HG03457 (cell line): ENCODE measurements at regions not wholly inside any gene's neighbourhood (a gene's known extent, or its start where the extent isn't known, plus 50 kb on each side); places are given as distances from the start of the nearest gene placed in this dataset.

Experiments used
- ATAC-seq: cut with Tn5 transposase; IDR thresholded peaks from one replicate; pipeline ENCODE4 v1.9.1; 2021; ENCODE audit warnings: moderate number of reproducible peaks; ENCODE audit not compliant: unreplicated experiment

- peak; percentile 58 for ATAC-seq
Observed at GRCh38 chr3:31213869-31214486, 318.7 kb upstream of the STT3B start.

DNA sequence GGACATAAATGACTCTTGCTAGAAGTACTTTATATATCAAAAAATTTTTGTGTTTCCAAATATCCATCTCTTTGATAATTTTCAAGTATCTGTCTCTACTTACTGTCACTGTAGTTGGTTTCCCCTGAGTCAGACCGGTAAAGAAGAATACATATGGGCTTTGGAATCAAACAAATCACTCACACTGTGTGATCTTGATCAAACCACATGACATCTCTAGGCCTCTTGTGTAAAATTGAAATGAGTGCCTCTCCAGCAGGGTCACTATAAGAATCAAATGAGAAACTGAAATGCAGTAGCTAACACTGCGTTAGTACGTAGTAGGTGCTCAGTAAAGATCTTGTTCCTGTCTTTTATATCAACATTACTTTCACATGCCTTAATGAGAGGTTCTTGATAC lies 314.6 kb upstream of the STT3B start:
- no peak for ATAC-seq

GRCh38 chr3:31219131-31219843 lies 313.4 kb upstream of the STT3B start:
- ATAC-seq = no peak

- ATAC-seq = no peak
Observed at GRCh38 chr3:31220431-31220830, 312.3 kb upstream of the STT3B start.

DNA sequence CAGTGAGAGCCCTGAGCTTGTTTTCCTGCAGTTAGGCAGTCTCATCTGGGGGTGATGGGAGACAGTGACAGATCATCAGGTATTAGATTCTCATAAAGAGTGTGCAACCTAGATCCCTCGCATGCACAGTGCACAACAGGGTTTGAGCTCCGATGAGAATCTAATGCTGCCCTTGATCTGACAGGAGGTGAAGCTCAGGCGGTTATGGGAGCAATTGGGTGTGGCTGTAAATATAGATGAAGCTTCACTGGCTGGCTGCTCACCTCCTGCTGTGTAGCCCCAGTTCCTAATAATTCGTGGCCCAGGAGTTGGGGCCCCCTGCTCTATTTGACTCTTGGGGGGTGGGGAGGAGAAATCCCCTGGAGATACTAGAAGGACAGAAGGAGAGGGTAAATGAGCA lies 309.4 kb upstream of the STT3B start:
- ATAC-seq = no peak

DNA sequence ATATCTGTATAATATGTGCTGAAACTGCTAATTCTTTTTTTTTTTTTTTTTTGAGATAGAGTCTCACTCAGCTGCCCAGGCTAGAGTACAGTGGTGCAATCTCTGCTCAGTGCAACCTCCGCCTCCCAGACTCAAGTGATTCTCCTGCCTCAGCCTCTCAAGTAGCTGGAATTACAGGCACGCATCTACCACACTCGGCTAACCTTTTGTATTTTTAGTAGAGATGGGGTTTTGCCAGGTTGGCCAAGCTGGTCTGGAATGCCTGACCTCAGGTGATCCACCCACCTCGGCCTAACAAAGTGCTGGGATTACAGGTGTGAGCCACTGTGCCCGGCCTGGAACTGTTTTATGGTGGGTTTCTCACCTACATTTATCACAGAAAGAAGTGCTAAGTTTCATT lies 307.8 kb upstream of the STT3B start:
- ATAC-seq = no peak

DNA sequence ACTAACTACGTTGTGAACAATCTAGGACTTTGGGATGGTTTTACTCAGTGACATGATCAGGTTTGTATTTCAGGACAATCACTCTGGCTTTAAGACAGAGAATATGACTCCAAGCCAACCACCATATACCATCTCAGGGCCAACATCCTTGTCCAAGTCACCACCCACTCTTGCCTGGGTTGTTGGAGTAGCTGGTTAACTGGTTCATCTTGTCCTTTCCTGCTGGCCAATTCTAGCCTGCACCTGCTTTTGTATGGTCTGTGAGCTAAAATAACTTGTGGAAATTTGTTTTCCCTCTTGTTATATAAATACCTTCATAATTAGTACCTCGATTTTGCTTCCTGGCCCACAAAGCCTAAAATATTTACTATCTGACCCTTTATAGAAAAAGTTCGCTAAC lies 306.8 kb upstream of the STT3B start:
- ATAC-seq = no peak

- no peak for ATAC-seq
Observed at GRCh38 chr3:31226346-31226745, 306.4 kb upstream of the STT3B start.

- ATAC-seq = no peak
Observed at GRCh38 chr3:31227131-31227562, 305.6 kb upstream of the STT3B start.

DNA sequence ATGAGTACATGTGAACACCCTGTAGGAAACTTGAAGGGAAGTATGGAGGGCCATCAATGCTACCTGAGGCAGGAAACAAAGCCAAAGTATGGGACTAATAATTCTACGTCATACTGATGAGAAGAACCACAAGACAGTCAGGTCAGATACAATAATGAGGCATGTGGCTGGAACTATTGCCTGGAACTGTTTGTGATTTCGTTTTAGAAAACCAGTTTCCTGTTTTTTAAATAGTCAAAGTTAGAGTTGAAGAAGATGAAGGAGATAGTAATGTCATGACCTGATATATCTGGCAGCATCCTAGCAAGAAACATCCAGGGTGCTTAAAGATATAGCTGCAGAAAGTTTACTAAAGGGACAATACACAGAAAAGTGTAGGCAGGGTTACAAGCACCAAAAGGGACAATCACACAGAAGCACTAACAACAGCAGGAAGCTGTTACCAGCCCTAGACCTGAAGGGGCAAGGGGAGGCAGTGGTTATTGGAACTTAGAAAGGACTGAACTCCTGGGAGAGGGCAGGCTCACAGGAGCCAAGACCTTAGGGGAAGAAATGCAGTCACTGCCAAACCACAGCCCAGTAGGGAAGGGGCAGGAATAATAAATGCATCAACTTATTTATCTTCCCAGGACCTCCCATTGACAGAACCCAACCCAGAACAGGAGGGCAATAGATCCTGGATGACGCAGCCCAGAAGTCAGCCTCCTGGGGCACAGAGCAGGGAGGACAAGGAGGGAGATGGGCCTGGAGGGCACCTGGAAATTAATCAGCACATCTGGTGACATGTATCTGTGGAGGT lies 302.1 kb upstream of the STT3B start:
- ATAC-seq = no peak

DNA sequence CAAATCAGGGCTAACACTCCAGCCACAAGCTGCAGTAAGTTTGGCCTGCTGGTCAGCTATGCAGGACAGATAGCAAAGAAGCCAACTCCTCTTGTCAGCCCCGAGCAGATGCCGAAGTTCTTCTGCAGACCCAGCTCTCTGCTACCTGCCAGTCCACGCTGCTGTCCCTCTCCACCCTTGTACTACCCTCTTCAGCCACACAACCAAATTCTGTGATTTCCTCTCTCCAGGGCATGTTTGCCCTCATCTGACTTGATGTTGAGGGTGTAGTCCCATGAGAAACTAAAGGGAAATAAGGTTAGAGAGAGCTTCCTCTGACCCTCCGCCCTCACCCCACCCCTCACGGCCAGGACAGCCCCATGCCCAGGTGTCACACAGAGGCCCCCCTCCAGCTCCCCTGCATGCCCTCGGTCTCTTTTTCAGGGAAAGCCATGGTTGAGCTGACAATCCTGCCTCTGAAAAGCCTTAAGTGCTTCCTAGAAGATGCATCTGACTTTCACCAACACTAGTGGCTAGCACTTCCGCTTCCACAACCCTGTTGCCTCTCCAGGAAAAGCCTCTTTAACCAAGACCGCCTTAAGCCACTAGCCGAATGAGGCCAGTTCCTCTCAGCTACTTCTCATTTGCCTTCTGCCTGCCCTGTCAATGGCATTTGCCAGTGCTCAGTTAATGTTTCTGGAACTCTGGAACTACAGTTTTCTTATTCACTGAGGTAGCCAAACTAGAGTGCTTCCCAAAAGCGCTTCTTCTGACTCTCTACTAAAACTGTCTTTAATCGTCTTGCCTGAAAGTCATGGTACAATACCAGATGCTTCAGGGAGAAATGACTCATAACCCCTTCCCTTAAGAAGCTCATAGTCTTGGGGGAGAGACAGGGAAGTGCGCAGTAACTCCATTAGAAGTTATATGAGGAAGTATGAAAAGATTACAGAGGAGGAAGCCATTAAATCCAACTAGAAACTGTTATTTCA lies 300.4 kb upstream of the STT3B start:
- ATAC-seq = peak; percentile 54

- ATAC-seq = no peak
Observed at GRCh38 chr3:31234145-31234544, 298.6 kb upstream of the STT3B start.

- no peak for ATAC-seq
Observed at GRCh38 chr3:31235062-31235700, 297.5 kb upstream of the STT3B start.

- ATAC-seq = no peak
Observed at GRCh38 chr3:31237887-31238286, 294.8 kb upstream of the STT3B start.

DNA sequence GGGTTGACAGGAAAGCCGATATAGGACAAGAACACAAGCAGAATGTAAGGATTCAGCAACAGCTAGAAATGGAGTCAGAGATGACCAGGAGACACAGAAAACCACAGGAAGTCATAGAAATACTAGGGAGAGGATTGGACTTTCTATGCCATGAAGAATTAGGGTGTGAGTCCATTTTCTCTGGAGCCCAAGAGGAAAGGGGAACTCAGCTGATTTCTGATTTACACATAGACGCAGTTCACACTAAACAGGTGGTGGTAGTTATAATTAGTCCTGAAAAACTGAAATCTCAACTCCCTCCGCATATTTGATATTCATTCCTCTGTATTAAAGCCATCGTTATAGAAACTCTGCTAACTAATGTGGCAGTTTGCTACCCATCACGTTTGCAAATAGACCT lies 292.7 kb upstream of the STT3B start:
- no peak for ATAC-seq

DNA sequence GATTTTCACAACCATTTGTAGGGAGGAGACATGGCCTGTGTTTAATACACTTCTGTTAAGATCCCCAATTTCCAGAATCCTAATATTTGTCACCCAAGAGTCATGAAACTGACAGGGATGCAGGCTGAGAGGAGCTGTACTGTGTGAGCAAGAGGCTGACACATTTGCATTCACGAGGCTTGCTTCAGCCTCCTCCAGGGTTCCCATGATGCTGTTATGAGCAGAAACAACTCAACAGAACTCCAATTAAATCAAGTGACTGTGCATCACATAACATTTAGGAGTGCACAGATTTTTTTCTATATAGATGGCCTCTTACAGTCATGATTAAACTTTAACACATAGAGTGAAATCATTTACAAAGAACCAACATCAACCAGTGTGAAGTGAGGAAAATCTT lies 292.3 kb upstream of the STT3B start:
- no peak for ATAC-seq

- no peak for ATAC-seq
Observed at GRCh38 chr3:31240874-31241273, 291.9 kb upstream of the STT3B start.

DNA sequence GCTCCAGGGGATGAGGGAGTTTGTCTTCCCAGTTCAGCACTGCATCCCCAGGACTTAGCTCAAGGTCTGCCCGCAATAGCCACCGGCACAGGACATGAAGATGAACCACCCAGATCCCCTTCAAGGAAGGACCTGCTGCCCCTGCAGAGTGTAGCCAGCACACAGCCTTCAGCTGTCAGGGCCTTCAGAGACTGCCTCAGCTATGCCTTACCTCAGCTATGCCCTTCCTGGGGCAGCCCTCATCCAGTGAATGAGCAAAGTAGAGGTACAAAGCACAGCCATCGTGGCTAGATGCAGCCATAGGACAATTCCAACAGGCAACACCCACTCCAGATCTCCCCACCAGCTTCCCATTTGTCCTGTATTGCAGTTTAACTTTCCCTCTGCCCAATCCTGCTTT lies 291.2 kb upstream of the STT3B start:
- no peak for ATAC-seq

DNA sequence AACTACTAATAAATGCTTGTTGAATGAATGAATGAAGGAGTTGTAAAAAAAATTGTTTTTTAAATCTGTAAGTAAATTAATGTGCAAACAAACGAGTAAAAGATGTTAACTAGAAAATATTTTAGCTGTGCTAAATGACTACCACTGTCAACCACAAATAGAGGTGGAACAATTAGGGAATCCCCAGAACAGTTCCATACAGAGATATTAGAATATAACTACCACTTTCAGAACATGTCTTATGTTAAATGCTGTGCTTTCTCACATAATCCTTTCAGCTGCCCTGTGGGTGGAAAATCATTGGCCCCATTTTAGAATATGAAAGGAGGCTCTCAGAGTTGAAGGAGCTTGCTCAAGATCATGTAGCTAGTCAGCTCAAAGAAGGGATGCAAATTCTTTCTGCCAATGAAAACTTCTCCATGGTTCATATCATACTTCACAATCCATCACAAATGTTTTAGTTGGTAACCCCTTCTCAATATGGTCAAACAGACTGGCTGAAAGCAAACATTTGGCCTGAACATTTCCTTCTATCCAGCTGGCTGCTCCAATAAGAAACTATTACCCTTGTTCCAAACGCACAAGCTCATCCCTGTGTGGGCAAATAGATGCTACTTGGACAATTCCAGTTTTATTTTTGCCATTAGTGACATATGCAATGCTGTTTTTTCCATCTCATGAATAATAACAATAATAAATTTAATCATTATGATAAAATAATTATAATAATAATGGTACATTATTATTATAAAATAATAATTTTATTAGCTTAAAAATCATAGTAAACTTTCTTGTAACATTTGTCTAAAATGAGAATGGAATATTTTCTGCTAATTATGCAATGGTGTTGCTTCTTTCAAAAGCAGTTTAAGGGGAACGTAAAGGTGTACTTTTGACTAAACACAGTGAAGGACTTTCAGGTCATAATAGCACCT lies 290.4 kb upstream of the STT3B start:
- peak; percentile 87 for ATAC-seq
